ENCODE measurements at regions not wholly inside any gene's neighbourhood (a gene's known extent, or its start where the extent isn't known, plus 50 kb on each side); places are given as distances from the start of the nearest gene placed in this dataset.

DNA sequence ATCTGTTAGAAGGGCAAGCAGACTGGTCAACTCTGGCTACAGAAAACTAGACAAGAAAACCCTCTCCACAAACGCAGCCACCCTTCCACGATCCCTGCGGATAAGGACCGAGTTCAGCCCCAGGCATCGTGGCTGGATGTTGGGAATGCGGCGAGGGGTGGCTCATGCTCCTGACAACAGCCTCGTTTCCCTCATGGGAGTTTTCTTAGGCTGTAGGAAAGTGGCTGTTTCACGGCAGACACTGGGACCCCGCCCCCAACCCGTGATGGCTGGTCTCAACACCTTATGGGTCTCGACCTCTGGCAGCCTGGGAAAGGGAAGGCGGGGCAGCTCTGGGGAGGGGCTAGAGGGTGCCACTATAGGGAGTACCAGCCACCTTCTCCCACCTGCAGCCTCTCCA lies 123.3 kb downstream of the RFLNA start:
- H3K4me3 Mint-ChIP-seq = no peak overlapping the region
- H3K27me3 Mint-ChIP-seq (ENCODE audit: low read depth) = no peaks in the 10 kb centered on the region
- peaks cover 40% of the 10 kb centered on the region for H3K36me3 Mint-ChIP-seq
- no peak for DNase-seq (ENCODE audit: low spot score in 2 of 2, unreplicated experiment in 2 of 2)
- H3K9me3 Mint-ChIP-seq = no peaks in the 10 kb centered on the region
- H3K4me1 Mint-ChIP-seq = no peaks in the 10 kb centered on the region
- H3K27ac Mint-ChIP-seq = no peak overlapping the region
- TF ChIP-seq, protein P1, sequence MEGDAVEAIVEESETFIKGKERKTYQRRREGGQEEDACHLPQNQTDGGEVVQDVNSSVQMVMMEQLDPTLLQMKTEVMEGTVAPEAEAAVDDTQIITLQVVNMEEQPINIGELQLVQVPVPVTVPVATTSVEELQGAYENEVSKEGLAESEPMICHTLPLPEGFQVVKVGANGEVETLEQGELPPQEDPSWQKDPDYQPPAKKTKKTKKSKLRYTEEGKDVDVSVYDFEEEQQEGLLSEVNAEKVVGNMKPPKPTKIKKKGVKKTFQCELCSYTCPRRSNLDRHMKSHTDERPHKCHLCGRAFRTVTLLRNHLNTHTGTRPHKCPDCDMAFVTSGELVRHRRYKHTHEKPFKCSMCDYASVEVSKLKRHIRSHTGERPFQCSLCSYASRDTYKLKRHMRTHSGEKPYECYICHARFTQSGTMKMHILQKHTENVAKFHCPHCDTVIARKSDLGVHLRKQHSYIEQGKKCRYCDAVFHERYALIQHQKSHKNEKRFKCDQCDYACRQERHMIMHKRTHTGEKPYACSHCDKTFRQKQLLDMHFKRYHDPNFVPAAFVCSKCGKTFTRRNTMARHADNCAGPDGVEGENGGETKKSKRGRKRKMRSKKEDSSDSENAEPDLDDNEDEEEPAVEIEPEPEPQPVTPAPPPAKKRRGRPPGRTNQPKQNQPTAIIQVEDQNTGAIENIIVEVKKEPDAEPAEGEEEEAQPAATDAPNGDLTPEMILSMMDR (IDR thresholded peaks at IDR 0.05; ENCODE audit: unreplicated experiment) = no peak

DNA sequence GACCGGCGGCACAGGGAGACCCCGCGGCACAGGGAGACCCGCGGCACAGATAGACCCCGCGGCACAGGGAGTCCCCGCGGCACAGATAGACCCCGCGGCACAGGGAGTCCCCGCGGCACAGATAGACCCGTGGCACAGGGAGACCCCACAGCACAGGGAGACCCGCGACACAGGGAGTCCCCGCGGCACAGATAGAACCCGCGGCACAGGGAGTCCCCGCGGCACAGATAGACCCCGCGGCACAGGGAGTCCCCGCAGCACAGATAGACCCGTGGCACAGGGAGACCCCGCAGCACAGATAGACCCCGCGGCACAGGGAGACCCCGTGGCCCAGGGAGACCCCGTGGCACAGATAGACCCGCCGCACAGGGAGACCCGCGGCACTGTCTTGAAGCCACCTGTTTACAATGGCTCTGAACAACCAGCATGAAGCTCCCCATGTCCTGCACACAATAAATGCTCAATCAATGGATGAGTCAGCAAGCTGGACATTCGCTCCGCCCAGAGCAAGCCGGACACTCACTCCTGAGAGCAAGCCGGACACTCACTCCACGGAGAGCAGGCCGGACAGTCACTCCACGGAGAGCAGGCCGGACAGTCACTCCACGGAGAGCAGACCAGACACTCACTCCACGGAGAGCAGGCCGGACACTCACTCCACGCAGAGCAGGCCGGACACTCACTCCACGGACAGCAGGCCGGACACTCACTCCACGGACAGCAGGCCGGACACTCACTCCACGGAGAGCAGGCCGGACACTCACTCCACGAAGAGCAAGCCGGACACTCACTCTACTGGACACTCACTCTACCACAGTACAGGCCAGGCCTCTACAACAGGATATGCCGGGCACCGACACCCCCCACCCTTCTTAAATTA lies 121.9 kb downstream of the RFLNA start:
- no peak for DNase-seq (ENCODE audit: low spot score in 2 of 2, unreplicated experiment in 2 of 2)
- H3K9me3 Mint-ChIP-seq = no peaks in the 10 kb centered on the region
- H3K4me1 Mint-ChIP-seq = no peaks in the 10 kb centered on the region
- H3K27ac Mint-ChIP-seq = peak overlapping the region; percentile 34
- TF ChIP-seq, protein P1 (IDR thresholded peaks at IDR 0.05; ENCODE audit: unreplicated experiment) = no peak
- no peak overlapping the region for H3K4me3 Mint-ChIP-seq
- no peaks in the 10 kb centered on the region for H3K27me3 Mint-ChIP-seq (ENCODE audit: low read depth)
- H3K36me3 Mint-ChIP-seq = peaks cover 40% of the 10 kb centered on the region

DNA sequence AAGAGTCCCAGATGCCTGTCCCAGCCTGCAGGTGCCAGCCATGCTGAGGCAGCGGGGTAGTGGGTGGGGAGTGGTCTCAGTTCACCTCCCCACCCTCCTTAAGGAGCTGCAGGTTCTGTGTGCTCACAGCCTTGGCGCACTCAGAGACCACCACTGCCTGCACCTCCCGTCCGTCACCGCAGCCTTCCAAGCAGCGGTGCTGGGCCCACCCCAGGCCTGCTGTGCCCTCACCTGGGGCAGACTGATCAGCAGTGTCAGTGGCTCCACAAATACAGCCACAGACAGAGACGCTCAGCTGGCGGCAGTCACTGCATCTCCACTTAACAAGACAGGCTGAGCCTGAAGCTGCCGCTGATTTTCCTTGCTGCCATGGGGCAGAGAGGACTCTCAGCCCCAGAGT lies 120.2 kb downstream of the RFLNA start:
- Mint-ChIP-seq H3K4me3 (no peak overlapping the region), H3K27ac (peak overlapping the region; percentile 47), H3K9me3 (no peaks in the 10 kb centered on the region), H3K36me3 (peaks cover 32% of the 10 kb centered on the region), H3K4me1 (peaks cover 14% of the 10 kb centered on the region), H3K27me3 (ENCODE audit: low read depth) (no peaks in the 10 kb centered on the region)
- TF ChIP-seq, protein P1 (IDR thresholded peaks at IDR 0.05; ENCODE audit: unreplicated experiment) = no peak
- DNase-seq (ENCODE audit: low spot score in 2 of 2, unreplicated experiment in 2 of 2) = no peak

DNA sequence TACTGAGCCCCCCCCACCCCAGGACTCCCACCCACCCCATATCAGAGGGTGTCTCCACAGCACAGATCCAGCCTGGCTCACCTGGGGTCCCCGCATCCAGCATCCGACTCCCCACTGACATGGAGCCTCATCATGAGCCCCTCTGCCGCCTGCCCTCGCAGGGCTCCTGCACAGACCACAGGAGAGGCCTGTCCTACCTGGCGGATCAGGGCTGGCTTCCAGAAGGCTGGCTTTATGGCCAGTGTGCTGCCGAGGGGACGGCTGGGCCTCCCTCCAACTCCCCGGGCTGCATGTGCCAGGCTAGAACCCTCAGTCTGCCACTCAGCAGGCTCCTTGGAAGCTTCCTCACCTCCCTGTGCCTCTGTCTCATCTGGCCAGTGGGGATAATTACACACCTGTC lies 119.0 kb downstream of the RFLNA start:
- Mint-ChIP-seq H3K27me3 (ENCODE audit: low read depth) (no peaks in the 10 kb centered on the region), H3K9me3 (no peaks in the 10 kb centered on the region), H3K27ac (no peak overlapping the region), H3K4me1 (peaks cover 15% of the 10 kb centered on the region), H3K4me3 (no peak overlapping the region), H3K36me3 (peaks cover 21% of the 10 kb centered on the region)
- no peak for DNase-seq (ENCODE audit: low spot score in 2 of 2, unreplicated experiment in 2 of 2)
- TF ChIP-seq, protein P1 (IDR thresholded peaks at IDR 0.05; ENCODE audit: unreplicated experiment) = no peak

DNA sequence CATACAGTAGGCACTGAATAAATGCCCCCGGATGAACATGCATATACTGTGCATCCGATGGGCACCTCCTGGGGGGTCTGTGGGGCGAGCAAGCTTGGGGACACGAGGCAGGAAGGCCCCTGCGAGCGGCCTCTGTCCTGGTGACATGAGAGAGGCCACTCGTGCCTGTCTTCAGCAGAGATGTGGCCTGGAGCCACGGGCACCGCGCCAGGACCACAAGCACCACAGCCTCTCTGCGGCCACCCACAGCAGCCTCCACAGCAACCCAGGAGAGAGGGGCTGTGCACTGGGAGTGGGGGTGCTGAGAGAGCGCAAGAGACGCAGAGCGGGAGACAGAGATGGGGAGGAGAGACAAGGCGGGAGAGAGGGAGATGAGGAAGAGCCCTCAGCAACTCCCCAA lies 118.5 kb downstream of the RFLNA start:
- H3K4me1 Mint-ChIP-seq = peaks cover 15% of the 10 kb centered on the region
- H3K9me3 Mint-ChIP-seq = no peaks in the 10 kb centered on the region
- TF ChIP-seq, protein P1 (IDR thresholded peaks at IDR 0.05; ENCODE audit: unreplicated experiment) = no peak
- H3K27ac Mint-ChIP-seq = peak overlapping the region; percentile 16
- H3K36me3 Mint-ChIP-seq = peaks cover 16% of the 10 kb centered on the region
- no peaks in the 10 kb centered on the region for H3K27me3 Mint-ChIP-seq (ENCODE audit: low read depth)
- no peak for DNase-seq (ENCODE audit: low spot score in 2 of 2, unreplicated experiment in 2 of 2)
- no peak overlapping the region for H3K4me3 Mint-ChIP-seq
